Gastroesophageal sphincter (tissue), 4 donors: ENCODE measurements at regions not wholly inside any gene's neighbourhood (a gene's known extent, or its start where the extent isn't known, plus 50 kb on each side); places are given as distances from the start of the nearest gene placed in this dataset.

Experiments used
- ATAC-seq: fragments of 150-250 bp; one replicate; pipeline ENCODE4 v1.9.1; 2016; ENCODE audit warnings: mild to moderate bottlenecking, moderate library complexity
- H3K27ac ChIP-seq, 4 donors: fragments of 200-600 bp; sonication (generic) in 3 of 4; 1 replicate in 3 of 4; 2 replicates in 1 of 4; pipeline ENCODE4 v1.5.1; 2016 to 2019
- H3K27me3 ChIP-seq: fragments of 200-600 bp; sonication (generic); one replicate; pipeline ENCODE4 v1.5.1; 2019
- H3K36me3 ChIP-seq, 2 donors: fragments of 200-600 bp; sonication (generic); one replicate each; pipeline ENCODE4 v1.5.1; 2019; ENCODE audit warnings: control low read depth in 1 of 2
- H3K4me1 ChIP-seq, 3 donors: fragments of 200-600 bp; sonication (generic); 1 replicate in 2 of 3; 2 replicates in 1 of 3; pipeline ENCODE4 v1.5.1; 2016 to 2019; ENCODE audit warnings: control low read depth in 2 of 3
- H3K4me3 ChIP-seq, 2 donors: fragments of 200-600 bp; sonication (generic); one replicate each; pipeline ENCODE4 v1.5.1; 2019; ENCODE audit warnings: mild to moderate bottlenecking in 1 of 2, moderate library complexity in 1 of 2
- H3K9me3 ChIP-seq, 3 donors: fragments of 200-600 bp; sonication (generic); one replicate each; pipeline ENCODE4 v1.5.1; 2017 to 2019; ENCODE audit warnings: control low read depth in 2 of 3
- CTCF ChIP-seq, 4 experiments: fragments of 200-600 bp in 2 of 4; fragments of 450-650 bp in 2 of 4; sonication (generic) in 1 of 4; IDR thresholded peaks; one replicate each; pipeline ENCODE4 v1.5.1; 2017 to 2019; ENCODE audit warnings: antibody characterized with exemption in 4 of 4, mild to moderate bottlenecking in 2 of 4, moderate library complexity in 2 of 4
- EP300 ChIP-seq: sonication (generic); formaldehyde crosslinking; IDR thresholded peaks from one replicate; pipeline ENCODE4 v1.6.1; 2017; ENCODE audit warnings: antibody characterized with exemption, mild to moderate bottlenecking
- POLR2A ChIP-seq, 2 donors: fragments of 450-650 bp; IDR thresholded peaks; one replicate each; pipeline ENCODE4 v1.6.1; 2017; ENCODE audit warnings: antibody characterized with exemption in 2 of 2, mild to moderate bottlenecking in 2 of 2, moderate library complexity in 1 of 2
- POLR2AphosphoS5 ChIP-seq: sonication (generic); formaldehyde crosslinking; IDR thresholded peaks from one replicate; pipeline ENCODE4 v1.6.1; 2017; ENCODE audit warnings: antibody characterized with exemption
- WGBS, 2 donors: methylation state at CpG; one replicate each; pipeline ENCODE4 v1.1.5; 2018; ENCODE audit warnings: low coverage in 1 of 2; 5-methylcytosine and 5-hydroxymethylcytosine counted together

GRCh38 chr18:41621177-41621576 is 333.9 kb upstream of the PIK3C3 start:
- Histone ChIP-seq H3K36me3 (no peaks in the 10 kb centered on the region), H3K4me3 (no peak overlapping the region), H3K4me1 (no peaks in the 10 kb centered on the region), H3K27ac (no peak overlapping the region), H3K27me3 (no peaks in the 10 kb centered on the region), H3K9me3 (no peaks in the 10 kb centered on the region)
- no peak for ATAC-seq
- TF ChIP-seq POLR2AphosphoS5 (no peak), CTCF (IDR thresholded peaks at IDR 0.05) (no peak), POLR2A (IDR thresholded peaks at IDR 0.05) (no peak), EP300 (no peak)
- WGBS, 2 donors = 46 to 71% methylated on average over 1 of the region's 1 CpG

DNA sequence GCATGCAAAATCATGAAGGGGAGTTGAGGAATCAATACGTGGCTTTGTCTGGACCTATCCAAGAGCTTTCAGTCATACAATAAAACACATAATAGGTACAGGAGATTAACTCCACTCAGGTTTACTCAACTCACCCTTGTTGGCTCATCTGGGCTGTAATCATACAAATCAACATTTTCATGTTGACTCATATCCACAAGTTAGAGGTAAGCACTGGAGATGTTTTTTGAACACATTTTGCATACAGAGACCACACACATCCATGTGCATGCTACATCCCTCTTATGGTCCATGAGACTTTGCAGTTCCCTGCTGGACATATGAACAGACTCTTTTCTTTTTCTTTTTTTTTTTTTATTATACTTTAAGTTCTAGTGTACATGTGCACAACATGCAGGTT is 336.9 kb upstream of the PIK3C3 start:
- no peak overlapping the region for H3K4me3 ChIP-seq
- TF ChIP-seq CTCF (IDR thresholded peaks at IDR 0.05) = no peak
- no peak for TF ChIP-seq POLR2AphosphoS5
- no peak for TF ChIP-seq POLR2A (IDR thresholded peaks at IDR 0.05)
- TF ChIP-seq EP300 = no peak
- WGBS, 2 donors = 11% methylated on average over 1 of the region's 1 CpG; no CpG with 5 or more reads in 1 of the 2 donors

GRCh38 chr18:41617647-41618046 is 337.4 kb upstream of the PIK3C3 start:
- H3K9me3 ChIP-seq = no peaks in the 10 kb centered on the region
- H3K27ac ChIP-seq = no peak overlapping the region
- no peak overlapping the region for H3K4me3 ChIP-seq
- H3K27me3 ChIP-seq = no peaks in the 10 kb centered on the region
- ATAC-seq = no peak
- no peaks in the 10 kb centered on the region for H3K36me3 ChIP-seq
- no peaks in the 10 kb centered on the region for H3K4me1 ChIP-seq
- 26 to 30% methylated on average over 2 of the region's 2 CpGs for WGBS, 2 donors
- no peak for TF ChIP-seq POLR2AphosphoS5
- TF ChIP-seq CTCF (IDR thresholded peaks at IDR 0.05) = no peak
- no peak for TF ChIP-seq POLR2A (IDR thresholded peaks at IDR 0.05)
- no peak for TF ChIP-seq EP300

More for the DNA sequence above, 336.9 kb upstream of the PIK3C3 start:
- H3K27ac ChIP-seq = no peak overlapping the region
- H3K36me3 ChIP-seq = no peaks in the 10 kb centered on the region
- no peaks in the 10 kb centered on the region for H3K4me1 ChIP-seq
- no peak for ATAC-seq
- H3K9me3 ChIP-seq = no peaks in the 10 kb centered on the region
- H3K27me3 ChIP-seq = no peaks in the 10 kb centered on the region

GRCh38 chr18:41613003-41613609 is 341.9 kb upstream of the PIK3C3 start:
- no peaks in the 10 kb centered on the region for H3K27me3 ChIP-seq
- TF ChIP-seq CTCF (IDR thresholded peaks at IDR 0.05) = no peak
- no peak for TF ChIP-seq POLR2AphosphoS5
- TF ChIP-seq EP300 = no peak
- no peak for TF ChIP-seq POLR2A (IDR thresholded peaks at IDR 0.05)
- no peak overlapping the region for H3K4me3 ChIP-seq
- no peaks in the 10 kb centered on the region for H3K9me3 ChIP-seq
- WGBS, 2 donors = 29 to 57% methylated on average over 3 to 6 of the region's 6 CpGs
- H3K27ac ChIP-seq = no peak overlapping the region
- no peak for ATAC-seq
- H3K4me1 ChIP-seq = no peaks in the 10 kb centered on the region
- H3K36me3 ChIP-seq = no peaks in the 10 kb centered on the region

DNA sequence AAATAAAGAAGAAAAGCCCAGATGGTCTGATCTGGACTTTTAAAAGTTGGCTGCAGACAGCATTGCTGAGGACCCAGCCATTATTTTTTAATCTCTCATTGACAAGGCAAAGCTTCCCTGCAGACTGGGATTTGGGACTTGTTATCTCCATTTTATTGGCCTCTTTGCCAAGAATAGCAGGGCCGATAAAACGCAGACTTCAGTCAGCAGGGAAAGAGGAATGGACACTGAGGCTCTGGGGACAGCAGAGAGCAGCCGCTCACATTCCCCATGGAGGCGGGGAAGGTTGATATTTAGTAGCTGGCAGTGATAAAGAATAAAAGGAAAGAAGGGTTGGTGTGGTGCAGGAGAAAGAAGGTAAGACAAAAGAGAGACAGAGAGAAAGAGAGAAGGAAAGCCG is 350.1 kb upstream of the PIK3C3 start:
- WGBS, 2 donors = 40 to 57% methylated on average over 3 to 4 of the region's 5 CpGs
- no peak for ATAC-seq

More for the DNA sequence above, 350.1 kb upstream of the PIK3C3 start:
- TF ChIP-seq POLR2AphosphoS5 (no peak), CTCF (IDR thresholded peaks at IDR 0.05) (no peak), POLR2A (IDR thresholded peaks at IDR 0.05) (no peak), EP300 (no peak)
- no peaks in the 10 kb centered on the region for H3K4me1 ChIP-seq
- H3K9me3 ChIP-seq = no peaks in the 10 kb centered on the region
- no peaks in the 10 kb centered on the region for H3K27me3 ChIP-seq
- no peak overlapping the region for H3K4me3 ChIP-seq
- H3K36me3 ChIP-seq = no peaks in the 10 kb centered on the region
- H3K27ac ChIP-seq = no peak overlapping the region
